SK-N-SH (cell line): ENCODE measurements at regions not wholly inside any gene's neighbourhood (a gene's known extent, or its start where the extent isn't known, plus 50 kb on each side); places are given as distances from the start of the nearest gene placed in this dataset.

Source experiments
- CTCF ChIA-PET: fragments of 300-600, 350-600 bp; formaldehyde crosslinking; extraction: SDS; loops from one replicate; lab custom pipeline; 2021; lab: Yijun Ruan, JAX
- POLR2A ChIA-PET: fragments of 350-600 bp; sonication (Branson Sonifier 250); formaldehyde crosslinking; extraction: SDS; loops from one replicate; lab custom pipeline; 2020; ENCODE audit warnings: antibody characterized with exemption, inconsistent platforms; lab: Yijun Ruan, JAX
- DNase-seq: peaks from one replicate; pipeline ENCODE4 v3.0.0; 2012
- H2AFZ ChIP-seq: fragments of 200-600 bp; sonication (generic); 2 replicates; pipeline ENCODE4 v1.8.1; 2016; ENCODE audit warnings: antibody characterized with exemption, mild to moderate bottlenecking, low read depth
- H3F3A ChIP-seq: fragments of 200-600 bp; sonication (generic); replicated peaks from 2 replicates; pipeline ENCODE3; 2016; ENCODE audit warnings: antibody characterized with exemption, mild to moderate bottlenecking; ENCODE audit not compliant: insufficient read depth
- H3K27ac ChIP-seq, 2 experiments: fragments of 200-500 bp in 1 of 2; fragments of 200-600 bp in 1 of 2; sonication (Bioruptor generic) in 1 of 2; sonication (generic), shearing (Covaris generic) in 1 of 2; 2 replicates each; pipeline versions ENCODE4 v1.5.1 to v1.6.1; 2014 to 2016; ENCODE audit warnings: low read depth in 2 of 2, inconsistent platforms in 1 of 2, low read length in 1 of 2, mild to moderate bottlenecking in 1 of 2, mixed read lengths in 1 of 2
- H3K27me3 ChIP-seq: fragments of 200-600 bp; sonication (generic), shearing (Covaris generic); 2 replicates; pipeline ENCODE4 v1.6.1; 2016; ENCODE audit warnings: mixed run types; ENCODE audit not compliant: insufficient read depth
- H3K36me3 ChIP-seq, 2 experiments: fragments of 200-500 bp in 1 of 2; fragments of 200-600 bp in 1 of 2; sonication (Bioruptor generic) in 1 of 2; sonication (generic) in 1 of 2; replicated peaks in 1 of 2; 2 replicates each; pipeline versions ENCODE3 to v1.5.1; 2014 to 2016; ENCODE audit warnings: low read length in 1 of 2, mild to moderate bottlenecking in 1 of 2; ENCODE audit not compliant: insufficient read depth in 2 of 2, control insufficient read depth in 1 of 2
- H3K4me1 ChIP-seq, 2 experiments: fragments of 200-500 bp in 1 of 2; fragments of 200-600 bp in 1 of 2; sonication (Bioruptor generic) in 1 of 2; sonication (generic), shearing (Covaris generic) in 1 of 2; 2 replicates each; pipeline versions ENCODE4 v1.5.1 to v1.6.1; 2014 to 2016; ENCODE audit warnings: low read depth in 1 of 2, low read length in 1 of 2, mixed run types in 1 of 2; ENCODE audit not compliant: insufficient read depth in 2 of 2, control insufficient read depth in 1 of 2
- H3K4me2 ChIP-seq: fragments of 200-600 bp; sonication (generic), shearing (Covaris generic); 2 replicates; pipeline ENCODE4 v1.6.1; 2017; ENCODE audit warnings: mixed run types
- H3K4me3 ChIP-seq, 2 experiments: fragments of 200-500 bp in 1 of 2; fragments of 200-600 bp in 1 of 2; sonication (Bioruptor generic) in 1 of 2; sonication (generic), shearing (Covaris generic) in 1 of 2; 2 replicates each; pipeline versions ENCODE4 v1.5.1 to v1.8.1; 2014 to 2016; ENCODE audit warnings: low read depth in 2 of 2, inconsistent platforms in 1 of 2, low read length in 1 of 2, mild to moderate bottlenecking in 1 of 2, mixed read lengths in 1 of 2, moderate library complexity in 1 of 2
- H3K79me2 ChIP-seq: fragments of 200-600 bp; sonication (generic); 2 replicates; pipeline ENCODE4 v1.8.1; 2017; ENCODE audit warnings: mild to moderate bottlenecking; ENCODE audit not compliant: insufficient read depth
- H3K9ac ChIP-seq: fragments of 200-600 bp; sonication (generic); 2 replicates; pipeline ENCODE4 v1.6.1; 2017; ENCODE audit warnings: mixed run types
- H3K9me2 ChIP-seq: fragments of 200-600 bp; sonication (generic); 2 replicates; pipeline ENCODE4 v1.6.1; 2017; ENCODE audit warnings: mixed run types
- H3K9me3 ChIP-seq: fragments of 200-600 bp; sonication (generic); 2 replicates; pipeline ENCODE4 v1.6.1; 2017; ENCODE audit warnings: mixed run types, mild to moderate bottlenecking, moderate library complexity
- H4K20me1 ChIP-seq: fragments of 200-600 bp; sonication (generic); 2 replicates; pipeline ENCODE4 v1.6.1; 2017; ENCODE audit warnings: mild to moderate bottlenecking, mixed run types; ENCODE audit not compliant: insufficient read depth
- ELF1 ChIP-seq: IDR thresholded peaks from 2 replicates; pipeline ENCODE4 v1.4.0; 2012
- EP300 ChIP-seq, 2 experiments: IDR thresholded peaks; 2 replicates each; pipeline versions ENCODE4 v1.4.0 to v1.6.1; 2012; ENCODE audit warnings: borderline replicate concordance in 1 of 2, low read depth in 1 of 2, low read length in 1 of 2
- EZH2phosphoT487 ChIP-seq: fragments of 200-600 bp; sonication (generic); IDR thresholded peaks from 2 replicates; pipeline ENCODE4 v1.6.1; 2017; ENCODE audit warnings: low read depth, mixed run types, mild to moderate bottlenecking, antibody characterized with exemption, moderate library complexity, borderline replicate concordance
- FOSL2 ChIP-seq: IDR thresholded peaks from 2 replicates; pipeline ENCODE4 v1.4.0; 2012; ENCODE audit warnings: low read depth, mild to moderate bottlenecking, moderate library complexity, borderline replicate concordance
- GATA2 ChIP-seq: sonication (generic); formaldehyde crosslinking; IDR thresholded peaks from 2 replicates; pipeline ENCODE4 v1.5.0; 2020; ENCODE audit warnings: mild to moderate bottlenecking, missing genetic modification reagents
- JUND ChIP-seq: IDR thresholded peaks from 2 replicates; pipeline ENCODE4 v1.4.0; 2012
- NFIC ChIP-seq: IDR thresholded peaks from 2 replicates; pipeline ENCODE4 v1.4.0; 2012; ENCODE audit warnings: borderline replicate concordance
- POLR2AphosphoS5 ChIP-seq: IDR thresholded peaks from 2 replicates; pipeline ENCODE4 v1.6.1; 2012; ENCODE audit warnings: low read depth, low read length
- RAD21 ChIP-seq: IDR thresholded peaks from 2 replicates; pipeline ENCODE4 v1.6.1; 2012; ENCODE audit warnings: mild to moderate bottlenecking, low read length
- SIN3A ChIP-seq: IDR thresholded peaks from 2 replicates; pipeline ENCODE4 v1.6.1; 2012; ENCODE audit warnings: low read depth, mild to moderate bottlenecking, low read length, moderate library complexity, borderline replicate concordance
- SMC3 ChIP-seq: IDR thresholded peaks from 2 replicates; pipeline ENCODE4 v1.6.1; 2012; ENCODE audit warnings: low read depth, low read length, improper control_type of control experiment
- TAF1 ChIP-seq: IDR thresholded peaks from 2 replicates; pipeline ENCODE4 v1.6.1; 2012; ENCODE audit warnings: low read depth, mild to moderate bottlenecking, low read length, moderate library complexity, borderline replicate concordance
- USF1 ChIP-seq: IDR thresholded peaks from 2 replicates; pipeline ENCODE4 v1.4.0; 2012; ENCODE audit warnings: low read depth, borderline replicate concordance
- YY1 ChIP-seq: IDR thresholded peaks from 2 replicates; pipeline ENCODE4 v1.4.0; 2012; ENCODE audit warnings: low read depth, mild to moderate bottlenecking
- WGBS: methylation state at CpG from one replicate; pipeline ENCODE4 v1.1.6; 2017; ENCODE audit warnings: low lambda C conversion rate; 5-methylcytosine and 5-hydroxymethylcytosine counted together
- TF ChIP-seq, protein P1 (sequence below): fragments of 150-350 bp; IDR thresholded peaks from 2 replicates; pipeline ENCODE4 v1.6.1; 2017; ENCODE audit warnings: antibody characterized with exemption, low read length, low read depth, borderline replicate concordance
- TF ChIP-seq, protein P2 (sequence below): IDR thresholded peaks from 2 replicates; pipeline ENCODE4 v1.6.1; 2012; ENCODE audit warnings: mild to moderate bottlenecking, low read depth, low read length, moderate library complexity

DNA sequence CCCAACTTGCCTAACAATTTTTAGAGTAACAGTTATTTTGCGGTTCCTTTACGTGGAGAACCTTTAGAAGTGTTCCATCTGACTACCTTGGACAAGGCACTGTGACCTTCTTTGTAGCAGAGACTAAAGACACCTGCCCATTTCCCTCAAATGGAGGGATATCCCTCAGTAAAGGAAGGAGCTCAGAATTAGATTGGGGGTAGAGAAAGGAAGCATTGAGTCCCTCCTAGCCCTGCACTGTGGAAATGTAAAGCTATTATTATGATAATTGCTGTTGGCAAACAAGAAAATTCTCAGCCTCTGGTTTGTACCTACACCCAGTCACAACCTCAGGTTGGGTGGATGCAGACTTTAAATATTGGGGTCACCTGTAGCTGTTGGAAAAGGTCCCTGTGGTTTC lies 72.6 kb upstream of the MACF1 start:
- Histone ChIP-seq H3K4me1 (peaks cover 16 to 54% of the 10 kb centered on the region in 2 experiments), H3K79me2 (peaks cover 92% of the 10 kb centered on the region), H3F3A (peaks cover 38% of the 10 kb centered on the region), H3K9ac (no peak overlapping the region), H3K9me2 (no peaks in the 10 kb centered on the region), H3K4me2 (no peak overlapping the region), H3K27me3 (no peaks in the 10 kb centered on the region), H3K27ac (peak overlapping the region; percentile 12 to 94; a peak in 2 of 4 replicates), H3K9me3 (no peaks in the 10 kb centered on the region), H4K20me1 (peaks cover 7% of the 10 kb centered on the region; the same call in 1 of the 2 replicates), H3K36me3 (no peaks in the 10 kb centered on the region), H2AFZ (no peak overlapping the region), H3K4me3 (no peak overlapping the region)
- no peak for DNase-seq
- TF ChIP-seq SIN3A (no peak), FOSL2 (no peak), GATA2 (no peak), EP300 (IDR thresholded peaks at IDR 0.05; ENCODE audit: borderline replicate concordance in 1 of 2, low read depth in 1 of 2, low read length in 1 of 2) (no peak), TAF1 (no peak), SMC3 (no peak), ELF1 (no peak)
- TF ChIP-seq, protein P1, sequence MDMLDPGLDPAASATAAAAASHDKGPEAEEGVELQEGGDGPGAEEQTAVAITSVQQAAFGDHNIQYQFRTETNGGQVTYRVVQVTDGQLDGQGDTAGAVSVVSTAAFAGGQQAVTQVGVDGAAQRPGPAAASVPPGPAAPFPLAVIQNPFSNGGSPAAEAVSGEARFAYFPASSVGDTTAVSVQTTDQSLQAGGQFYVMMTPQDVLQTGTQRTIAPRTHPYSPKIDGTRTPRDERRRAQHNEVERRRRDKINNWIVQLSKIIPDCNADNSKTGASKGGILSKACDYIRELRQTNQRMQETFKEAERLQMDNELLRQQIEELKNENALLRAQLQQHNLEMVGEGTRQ: no peak
- TF ChIP-seq, protein P2, sequence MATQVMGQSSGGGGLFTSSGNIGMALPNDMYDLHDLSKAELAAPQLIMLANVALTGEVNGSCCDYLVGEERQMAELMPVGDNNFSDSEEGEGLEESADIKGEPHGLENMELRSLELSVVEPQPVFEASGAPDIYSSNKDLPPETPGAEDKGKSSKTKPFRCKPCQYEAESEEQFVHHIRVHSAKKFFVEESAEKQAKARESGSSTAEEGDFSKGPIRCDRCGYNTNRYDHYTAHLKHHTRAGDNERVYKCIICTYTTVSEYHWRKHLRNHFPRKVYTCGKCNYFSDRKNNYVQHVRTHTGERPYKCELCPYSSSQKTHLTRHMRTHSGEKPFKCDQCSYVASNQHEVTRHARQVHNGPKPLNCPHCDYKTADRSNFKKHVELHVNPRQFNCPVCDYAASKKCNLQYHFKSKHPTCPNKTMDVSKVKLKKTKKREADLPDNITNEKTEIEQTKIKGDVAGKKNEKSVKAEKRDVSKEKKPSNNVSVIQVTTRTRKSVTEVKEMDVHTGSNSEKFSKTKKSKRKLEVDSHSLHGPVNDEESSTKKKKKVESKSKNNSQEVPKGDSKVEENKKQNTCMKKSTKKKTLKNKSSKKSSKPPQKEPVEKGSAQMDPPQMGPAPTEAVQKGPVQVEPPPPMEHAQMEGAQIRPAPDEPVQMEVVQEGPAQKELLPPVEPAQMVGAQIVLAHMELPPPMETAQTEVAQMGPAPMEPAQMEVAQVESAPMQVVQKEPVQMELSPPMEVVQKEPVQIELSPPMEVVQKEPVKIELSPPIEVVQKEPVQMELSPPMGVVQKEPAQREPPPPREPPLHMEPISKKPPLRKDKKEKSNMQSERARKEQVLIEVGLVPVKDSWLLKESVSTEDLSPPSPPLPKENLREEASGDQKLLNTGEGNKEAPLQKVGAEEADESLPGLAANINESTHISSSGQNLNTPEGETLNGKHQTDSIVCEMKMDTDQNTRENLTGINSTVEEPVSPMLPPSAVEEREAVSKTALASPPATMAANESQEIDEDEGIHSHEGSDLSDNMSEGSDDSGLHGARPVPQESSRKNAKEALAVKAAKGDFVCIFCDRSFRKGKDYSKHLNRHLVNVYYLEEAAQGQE: 0 out of 2 replicates have a peak, but pooled peaks have one; percentile 43
- ChIA-PET POLR2A (interaction anchor here (0.6 kb wide), 1 partner anchor 263 kb away, joined by 3 read pairs; no protein-coding TSS in a partner anchor), CTCF (interaction anchor here (0.8 to 5.5 kb wide), 7 partner anchors 9 to 59 kb away, joined by 3 to 46 read pairs (median 3); no protein-coding TSS in a partner anchor)
- WGBS: 96% methylated on average over 2 of the region's 2 CpGs

GRCh38 chr1:39132505-39133339 lies 71.8 kb upstream of the MACF1 start:
- Histone ChIP-seq H4K20me1 (peaks cover 7% of the 10 kb centered on the region), H3K4me2 (peak overlapping the region; percentile 13; the same call in 1 of the 2 replicates), H3K27me3 (no peaks in the 10 kb centered on the region), H3K79me2 (peaks cover 92% of the 10 kb centered on the region), H3K9me2 (no peaks in the 10 kb centered on the region), H3K36me3 (no peaks in the 10 kb centered on the region), H2AFZ (no peak overlapping the region), H3K9me3 (no peaks in the 10 kb centered on the region), H3K4me3 (no peak overlapping the region), H3K9ac (peak overlapping the region; percentile 8; the same call in 1 of the 2 replicates), H3F3A (peaks cover 38% of the 10 kb centered on the region), H3K27ac (peak overlapping the region; percentile 64 to 94), H3K4me1 (peaks cover 16 to 46% of the 10 kb centered on the region in 2 experiments)
- POLR2A ChIA-PET: interaction anchor here (0.6 kb wide), 1 partner anchor 264 kb away, joined by 3 read pairs; no protein-coding TSS in a partner anchor
- CTCF ChIA-PET: interaction anchor here (0.9 to 5.5 kb wide), 10 partner anchors 10 to 126 kb away, joined by 3 to 46 read pairs (median 4); no protein-coding TSS in a partner anchor
- WGBS: 53% methylated on average over 7 of the region's 9 CpGs
- DNase-seq: peak; percentile 64
- TF ChIP-seq USF1 (peak; percentile 43; the same call in 1 of the 2 replicates), JUND (no peak), YY1 (no peak), NFIC (no peak), POLR2AphosphoS5 (no peak), EZH2phosphoT487 (no peak), GATA2 (no peak), RAD21 (peak; percentile 27)
